Esophagus mucosa (tissue), 1 donor: ENCODE measurements at regions not wholly inside any gene's neighbourhood (a gene's known extent, or its start where the extent isn't known, plus 50 kb on each side); places are given as distances from the start of the nearest gene placed in this dataset.

Experiments
- ATAC-seq: fragments of 200-7000 bp; cut with Tn5 transposase; one replicate; pipeline ENCODE4 v1.9.1; 2020
- donor health status: DM: yes; HTN: yes; CAD: no.

- ATAC-seq, result no peak
These were observed 481.0 kb upstream of the CDH2 start for GRCh38 chr18:28657961-28658360.

- ATAC-seq, result no peak
These were observed 475.7 kb upstream of the CDH2 start for GRCh38 chr18:28652654-28653053.

- no peak for ATAC-seq
These were observed 474.4 kb upstream of the CDH2 start for GRCh38 chr18:28651298-28651697.

- no peak for ATAC-seq
These were observed 473.9 kb upstream of the CDH2 start for GRCh38 chr18:28650860-28651259.

GRCh38 chr18:28647961-28648360 is 471.0 kb upstream of the CDH2 start:
- no peak for ATAC-seq

GRCh38 chr18:28637897-28638296 is 461.0 kb upstream of the CDH2 start:
- ATAC-seq, result no peak

GRCh38 chr18:28635530-28635929 is 458.6 kb upstream of the CDH2 start:
- no peak for ATAC-seq

- ATAC-seq, result no peak
These were observed 449.8 kb upstream of the CDH2 start for GRCh38 chr18:28626756-28627155.

- ATAC-seq, result no peak
These were observed 431.1 kb upstream of the CDH2 start for GRCh38 chr18:28607991-28608390.

GRCh38 chr18:28606686-28607085 is 429.8 kb upstream of the CDH2 start:
- ATAC-seq, result no peak

GRCh38 chr18:28602391-28602790 is 425.5 kb upstream of the CDH2 start:
- no peak for ATAC-seq

- ATAC-seq, result no peak
These were observed 417.1 kb upstream of the CDH2 start for GRCh38 chr18:28594034-28594433.

- ATAC-seq, result no peak
These were observed 412.1 kb upstream of the CDH2 start for GRCh38 chr18:28588884-28589549.

- ATAC-seq, result no peak
These were observed 407.8 kb upstream of the CDH2 start for GRCh38 chr18:28584731-28585130.

GRCh38 chr18:28582724-28583123 is 405.8 kb upstream of the CDH2 start:
- no peak for ATAC-seq

GRCh38 chr18:28581521-28582071 is 404.7 kb upstream of the CDH2 start:
- no peak for ATAC-seq

- no peak for ATAC-seq
These were observed 400.0 kb upstream of the CDH2 start for GRCh38 chr18:28576941-28577340.

GRCh38 chr18:28575123-28575522 is 398.2 kb upstream of the CDH2 start:
- ATAC-seq, result no peak

GRCh38 chr18:28574175-28574574 is 397.2 kb upstream of the CDH2 start:
- no peak for ATAC-seq

GRCh38 chr18:28571929-28572328 is 395.0 kb upstream of the CDH2 start:
- ATAC-seq, result no peak

- ATAC-seq, result no peak
These were observed 383.4 kb upstream of the CDH2 start for GRCh38 chr18:28560331-28560730.

- ATAC-seq, result no peak
These were observed 382.6 kb upstream of the CDH2 start for GRCh38 chr18:28559511-28559910.

GRCh38 chr18:28541934-28542333 is 365.0 kb upstream of the CDH2 start:
- ATAC-seq, result no peak

GRCh38 chr18:28541276-28541930 is 364.5 kb upstream of the CDH2 start:
- no peak for ATAC-seq
